ENCODE measurements at regions not wholly inside any gene's neighbourhood (a gene's known extent, or its start where the extent isn't known, plus 50 kb on each side); places are given as distances from the start of the nearest gene placed in this dataset.

- no peak for TF ChIP-seq CTCF (IDR thresholded peaks at IDR 0.05; ENCODE audit: low read depth, low read length)
- no peak overlapping the region for H3K4me3 ChIP-seq (ENCODE audit: low read depth, low read length)
Measured at GRCh38 chr20:4069751-4070150, 54.4 kb upstream of the RNF24 start.

- no peak for TF ChIP-seq CTCF (IDR thresholded peaks at IDR 0.05; ENCODE audit: low read depth, low read length)
- H3K4me3 ChIP-seq (ENCODE audit: low read depth, low read length), result no peak overlapping the region
Measured at GRCh38 chr20:4068708-4069107, 53.4 kb upstream of the RNF24 start.

- no peak for TF ChIP-seq CTCF (IDR thresholded peaks at IDR 0.05; ENCODE audit: low read depth, low read length)
- H3K4me3 ChIP-seq (ENCODE audit: low read depth, low read length), result no peak overlapping the region
Measured at GRCh38 chr20:4067600-4068261, 52.4 kb upstream of the RNF24 start.

GRCh38 chr20:4066551-4066950 is 51.2 kb upstream of the RNF24 start:
- no peak for TF ChIP-seq CTCF (IDR thresholded peaks at IDR 0.05; ENCODE audit: low read depth, low read length)
- H3K4me3 ChIP-seq (ENCODE audit: low read depth, low read length), result no peak overlapping the region

GRCh38 chr20:4065391-4065844 is 50.1 kb upstream of the RNF24 start:
- no peak for TF ChIP-seq CTCF (IDR thresholded peaks at IDR 0.05; ENCODE audit: low read depth, low read length)
- H3K4me3 ChIP-seq (ENCODE audit: low read depth, low read length), result no peak overlapping the region

Measured in WI38 (cell line).